Fibroblast of skin of left biceps (primary cell): ENCODE measurements at regions not wholly inside any gene's neighbourhood (a gene's known extent, or its start where the extent isn't known, plus 50 kb on each side); places are given as distances from the start of the nearest gene placed in this dataset.
"Not testable (repeated sequence)": the region's sequence is repeated elsewhere in the genome, so short reads cannot be mapped to it uniquely, and the experiment has no call there.

Experiments used
- DNase-seq, 2 experiments: peaks; one replicate each; pipeline ENCODE4 v3.0.0-alpha.2; 2013; ENCODE audit warnings: low read depth in 2 of 2

- no peak for DNase-seq
These were observed 647.0 kb upstream of the NXPH2 start for GRCh38 chr2:139427164-139427563.

- DNase-seq = no peak
These were observed 643.9 kb upstream of the NXPH2 start for GRCh38 chr2:139424101-139424500.

- DNase-seq = no peak
These were observed 631.0 kb upstream of the NXPH2 start for GRCh38 chr2:139411236-139411635.

- not testable (repeated sequence) for DNase-seq
These were observed 630.6 kb upstream of the NXPH2 start for GRCh38 chr2:139410833-139411174.

- DNase-seq = not testable (repeated sequence)
These were observed 630.1 kb upstream of the NXPH2 start for GRCh38 chr2:139410147-139410832.

GRCh38 chr2:139409212-139409611 lies 629.0 kb upstream of the NXPH2 start:
- no peak for DNase-seq

GRCh38 chr2:139403948-139404347 lies 623.8 kb upstream of the NXPH2 start:
- no peak for DNase-seq

- no peak for DNase-seq
These were observed 614.6 kb upstream of the NXPH2 start for GRCh38 chr2:139394801-139395200.

GRCh38 chr2:139389391-139389790 lies 609.2 kb upstream of the NXPH2 start:
- no peak for DNase-seq

- DNase-seq = no peak
These were observed 606.2 kb upstream of the NXPH2 start for GRCh38 chr2:139386401-139386800.

- DNase-seq = no peak
These were observed 603.3 kb upstream of the NXPH2 start for GRCh38 chr2:139383532-139383931.

GRCh38 chr2:139380051-139380450 lies 599.9 kb upstream of the NXPH2 start:
- DNase-seq = no peak

GRCh38 chr2:139378373-139378772 lies 598.2 kb upstream of the NXPH2 start:
- no peak for DNase-seq

GRCh38 chr2:139374296-139374850 lies 594.2 kb upstream of the NXPH2 start:
- DNase-seq = no peak

GRCh38 chr2:139369423-139370409 lies 589.5 kb upstream of the NXPH2 start:
- DNase-seq = no peak

- DNase-seq = no peak
These were observed 587.2 kb upstream of the NXPH2 start for GRCh38 chr2:139367416-139367815.

GRCh38 chr2:139366681-139367080 lies 586.5 kb upstream of the NXPH2 start:
- DNase-seq = no peak

- no peak for DNase-seq
These were observed 585.0 kb upstream of the NXPH2 start for GRCh38 chr2:139365189-139365588.

- no peak for DNase-seq
These were observed 580.5 kb upstream of the NXPH2 start for GRCh38 chr2:139360654-139361053.

- no peak for DNase-seq
These were observed 579.6 kb upstream of the NXPH2 start for GRCh38 chr2:139359818-139360217.

- DNase-seq = no peak
These were observed 577.8 kb upstream of the NXPH2 start for GRCh38 chr2:139357972-139358371.

- DNase-seq = no peak
These were observed 574.3 kb upstream of the NXPH2 start for GRCh38 chr2:139354518-139354917.

GRCh38 chr2:139353874-139354273 lies 573.7 kb upstream of the NXPH2 start:
- DNase-seq = no peak
